WERI-Rb-1 (cell line): ENCODE measurements at regions not wholly inside any gene's neighbourhood (a gene's known extent, or its start where the extent isn't known, plus 50 kb on each side); places are given as distances from the start of the nearest gene placed in this dataset.
A peak's percentile ranks its signal among the peaks of the same experiment; 100 is the strongest.

Experiments used
- DNase-seq: peaks from one replicate; pipeline ENCODE4 v3.0.0-alpha.2; 2020
- H3K27ac ChIP-seq: fragments of 250-450 bp; sonication (Bioruptor Pico); 2 replicates; pipeline ENCODE4 v1.5.1; 2020; ENCODE audit warnings: mild to moderate bottlenecking, moderate library complexity
- H3K27me3 ChIP-seq: fragments of 250-450 bp; sonication (Bioruptor Pico); 2 replicates; pipeline ENCODE4 v1.5.1; 2021; ENCODE audit warnings: mild to moderate bottlenecking, low read depth, moderate library complexity; ENCODE audit not compliant: insufficient read depth, severe bottlenecking
- H3K36me3 ChIP-seq: fragments of 250-450 bp; sonication (Bioruptor Pico); 2 replicates; pipeline ENCODE4 v1.5.1; 2020; ENCODE audit warnings: mild to moderate bottlenecking, moderate library complexity
- H3K4me3 ChIP-seq: 2 replicates; pipeline ENCODE4 v1.5.1; 2011; ENCODE audit warnings: low read depth, mild to moderate bottlenecking, control low read depth, low read length
- H3K9me3 ChIP-seq: fragments of 250-450 bp; sonication (Bioruptor Pico); 2 replicates; pipeline ENCODE4 v1.5.1; 2021; ENCODE audit warnings: mild to moderate bottlenecking, moderate library complexity; ENCODE audit not compliant: severe bottlenecking
- TF ChIP-seq, protein P1 (sequence below): IDR thresholded peaks from 2 replicates; pipeline ENCODE4 v1.5.1; 2011; ENCODE audit warnings: low read depth, mild to moderate bottlenecking, control low read depth, inconsistent platforms, low read length

DNA sequence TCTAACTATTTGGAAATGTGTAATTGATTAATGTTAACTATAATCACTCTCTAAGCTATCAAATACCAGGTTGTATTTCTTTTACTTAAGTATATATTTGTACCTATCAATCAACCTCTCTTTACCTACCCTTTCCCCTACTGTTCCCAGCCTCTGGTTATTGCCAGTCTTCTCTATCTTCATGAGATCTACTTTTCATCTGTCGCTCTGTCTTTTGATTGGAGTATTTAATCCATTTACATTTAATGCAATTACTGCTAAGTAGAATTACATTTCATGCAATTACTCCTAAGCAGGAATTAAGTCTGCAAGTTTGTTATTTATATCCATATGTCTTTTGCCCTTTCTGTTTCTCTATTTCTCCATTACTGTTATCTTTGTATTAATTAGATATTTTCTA, 148.1 kb downstream of the MAT2B start:
- Histone ChIP-seq H3K4me3 (no peak overlapping the region), H3K27ac (no peak overlapping the region), H3K9me3 (peaks cover 5% of the 10 kb centered on the region), H3K27me3 (no peaks in the 10 kb centered on the region), H3K36me3 (no peaks in the 10 kb centered on the region)
- DNase-seq = no peak
- TF ChIP-seq, protein P1, sequence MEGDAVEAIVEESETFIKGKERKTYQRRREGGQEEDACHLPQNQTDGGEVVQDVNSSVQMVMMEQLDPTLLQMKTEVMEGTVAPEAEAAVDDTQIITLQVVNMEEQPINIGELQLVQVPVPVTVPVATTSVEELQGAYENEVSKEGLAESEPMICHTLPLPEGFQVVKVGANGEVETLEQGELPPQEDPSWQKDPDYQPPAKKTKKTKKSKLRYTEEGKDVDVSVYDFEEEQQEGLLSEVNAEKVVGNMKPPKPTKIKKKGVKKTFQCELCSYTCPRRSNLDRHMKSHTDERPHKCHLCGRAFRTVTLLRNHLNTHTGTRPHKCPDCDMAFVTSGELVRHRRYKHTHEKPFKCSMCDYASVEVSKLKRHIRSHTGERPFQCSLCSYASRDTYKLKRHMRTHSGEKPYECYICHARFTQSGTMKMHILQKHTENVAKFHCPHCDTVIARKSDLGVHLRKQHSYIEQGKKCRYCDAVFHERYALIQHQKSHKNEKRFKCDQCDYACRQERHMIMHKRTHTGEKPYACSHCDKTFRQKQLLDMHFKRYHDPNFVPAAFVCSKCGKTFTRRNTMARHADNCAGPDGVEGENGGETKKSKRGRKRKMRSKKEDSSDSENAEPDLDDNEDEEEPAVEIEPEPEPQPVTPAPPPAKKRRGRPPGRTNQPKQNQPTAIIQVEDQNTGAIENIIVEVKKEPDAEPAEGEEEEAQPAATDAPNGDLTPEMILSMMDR = no peak

DNA sequence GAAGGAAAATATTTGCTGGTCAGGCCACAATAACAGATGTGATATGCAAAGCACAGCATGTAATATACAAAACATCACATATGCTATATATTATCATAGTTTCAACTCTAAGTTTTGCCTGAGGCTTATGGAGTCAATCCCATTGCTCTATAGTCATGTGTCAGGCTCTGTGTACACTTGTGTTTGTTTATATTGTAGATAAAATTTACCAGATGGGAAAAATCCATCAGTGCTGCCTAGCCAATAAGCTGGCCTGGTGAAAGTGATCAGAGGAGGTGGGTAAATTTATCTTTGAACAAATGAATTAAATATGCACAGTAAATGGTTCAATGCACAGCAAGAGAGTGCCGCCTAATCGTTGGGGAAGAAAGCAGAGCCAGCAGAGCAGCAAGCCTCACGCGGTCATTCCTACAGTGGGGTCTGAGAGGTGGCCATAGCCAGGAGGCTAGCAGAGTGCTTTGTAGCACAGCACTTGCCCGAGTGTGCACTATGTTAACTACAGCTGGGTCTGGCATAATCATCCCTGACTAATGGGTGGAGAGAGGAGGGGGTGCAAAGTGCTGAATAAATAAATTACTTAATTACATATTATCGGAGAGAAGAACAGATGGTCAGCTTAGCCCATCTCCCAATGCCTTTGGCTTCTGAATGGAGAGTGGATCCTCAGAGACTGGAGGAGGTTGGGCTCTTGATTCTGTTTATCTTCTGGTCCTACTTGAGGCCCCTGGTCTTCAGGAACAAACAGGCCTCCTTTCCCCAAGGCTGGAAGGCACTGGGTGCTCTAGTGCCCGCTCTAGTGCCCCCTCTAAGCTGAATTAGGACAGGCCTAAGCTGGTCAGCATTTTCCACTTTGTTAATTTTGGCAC, 153.5 kb downstream of the MAT2B start:
- no peaks in the 10 kb centered on the region for H3K27me3 ChIP-seq
- peaks cover 5% of the 10 kb centered on the region for H3K9me3 ChIP-seq
- H3K4me3 ChIP-seq = no peak overlapping the region
- no peaks in the 10 kb centered on the region for H3K36me3 ChIP-seq
- peak overlapping the region; percentile 82 for H3K27ac ChIP-seq
- TF ChIP-seq, protein P1 = no peak
- DNase-seq = peak; percentile 73

DNA sequence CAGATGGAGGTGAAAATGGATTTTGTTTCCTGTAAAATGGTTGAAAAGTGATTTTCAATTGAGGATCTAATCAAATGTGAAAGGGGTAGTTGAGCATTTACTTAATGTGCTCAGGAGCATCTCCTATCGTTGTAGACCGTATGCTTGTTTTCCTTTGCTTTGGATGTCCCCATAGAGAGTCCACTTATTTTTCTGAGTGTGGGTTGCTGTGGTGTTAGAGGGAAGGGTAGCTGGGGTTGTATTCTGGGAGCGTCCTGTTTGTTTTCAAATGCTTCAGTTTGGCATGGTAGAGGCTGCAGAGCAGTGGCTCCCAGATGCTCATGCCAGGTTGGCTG, 154.1 kb downstream of the MAT2B start:
- Histone ChIP-seq H3K9me3 (peaks cover 5% of the 10 kb centered on the region), H3K27me3 (no peaks in the 10 kb centered on the region), H3K4me3 (no peak overlapping the region), H3K36me3 (no peaks in the 10 kb centered on the region), H3K27ac (peak overlapping the region; percentile 82)
- no peak for DNase-seq
- TF ChIP-seq, protein P1 = no peak

DNA sequence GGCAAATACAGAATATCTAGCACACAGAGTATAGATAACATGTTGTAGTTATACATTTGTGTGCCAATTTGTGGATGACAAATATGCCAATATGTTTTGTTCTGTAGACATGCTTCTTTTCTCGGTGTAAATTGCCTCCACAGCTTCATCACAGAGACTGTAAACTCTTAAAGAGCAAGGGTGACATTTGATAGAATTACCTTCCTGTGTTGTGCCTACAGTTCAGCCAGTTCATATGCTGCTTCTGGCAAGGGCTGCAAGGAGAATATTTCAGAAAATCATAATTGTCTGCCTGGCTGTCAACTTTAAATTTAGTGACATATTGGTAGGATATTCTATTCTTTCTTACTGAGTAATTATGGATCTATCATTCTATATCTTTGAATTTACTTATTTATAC, 155.1 kb downstream of the MAT2B start:
- H3K4me3 ChIP-seq = no peak overlapping the region
- TF ChIP-seq, protein P1 = no peak
- H3K27me3 ChIP-seq = no peaks in the 10 kb centered on the region
- no peak for DNase-seq
- no peak overlapping the region for H3K27ac ChIP-seq
- H3K36me3 ChIP-seq = no peaks in the 10 kb centered on the region
- peaks cover 5% of the 10 kb centered on the region for H3K9me3 ChIP-seq

DNA sequence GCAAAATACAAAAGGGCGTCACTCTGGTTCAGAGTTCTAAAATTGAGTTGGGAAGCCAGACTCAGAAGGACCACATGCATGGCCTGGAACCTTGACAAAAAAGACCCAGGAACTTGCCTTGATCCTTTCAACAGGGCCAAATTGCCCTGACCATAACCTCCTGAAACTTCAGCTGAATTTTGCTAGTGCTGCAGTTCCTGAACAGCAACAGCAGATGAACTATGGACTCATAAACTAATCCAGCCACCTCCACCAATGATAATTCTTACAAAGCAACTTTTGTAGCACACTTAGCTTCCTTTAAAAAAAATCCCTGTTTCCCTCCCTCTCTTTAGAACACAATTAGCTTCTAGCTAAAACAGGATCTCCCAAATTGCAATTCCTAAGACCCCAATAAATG, 155.9 kb downstream of the MAT2B start:
- Histone ChIP-seq H3K36me3 (no peaks in the 10 kb centered on the region), H3K9me3 (peaks cover 5% of the 10 kb centered on the region), H3K27ac (no peak overlapping the region), H3K4me3 (no peak overlapping the region), H3K27me3 (no peaks in the 10 kb centered on the region)
- TF ChIP-seq, protein P1 = no peak
- DNase-seq = no peak

DNA sequence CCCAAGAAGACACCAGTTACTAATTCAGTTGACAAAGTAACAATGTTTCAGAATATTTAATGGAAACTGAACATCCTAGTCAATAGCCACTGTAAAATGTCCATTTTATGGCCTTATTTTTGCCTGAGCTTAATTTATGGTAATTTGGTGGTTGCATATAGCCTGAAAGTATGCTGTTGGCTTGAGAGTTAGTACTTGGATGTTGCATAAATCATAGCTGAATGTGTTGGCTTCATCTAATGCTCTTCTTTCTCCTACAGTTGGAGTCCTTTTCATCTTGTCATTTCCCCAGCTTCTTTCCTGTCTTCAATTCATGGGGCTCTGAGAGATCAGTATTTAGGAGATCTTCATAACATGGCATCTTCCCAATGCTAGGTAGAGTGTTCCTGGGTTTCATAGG, 164.6 kb downstream of the MAT2B start:
- TF ChIP-seq, protein P1 = no peak
- no peaks in the 10 kb centered on the region for H3K36me3 ChIP-seq
- H3K9me3 ChIP-seq = no peaks in the 10 kb centered on the region
- no peaks in the 10 kb centered on the region for H3K27me3 ChIP-seq
- H3K27ac ChIP-seq = no peak overlapping the region
- no peak overlapping the region for H3K4me3 ChIP-seq
- DNase-seq = no peak
